ENCODE measurements at regions not wholly inside any gene's neighbourhood (a gene's known extent, or its start where the extent isn't known, plus 50 kb on each side); places are given as distances from the start of the nearest gene placed in this dataset.

- TF ChIP-seq CTCF (IDR thresholded peaks at IDR 0.05) (no peak), POLR2A (IDR thresholded peaks at IDR 0.05) (no peak)
These were observed 166.2 kb upstream of the SP8 start for GRCh38 chr7:20952916-20953315.
